Caki2 (cell line): ENCODE measurements at regions not wholly inside any gene's neighbourhood (a gene's known extent, or its start where the extent isn't known, plus 50 kb on each side); places are given as distances from the start of the nearest gene placed in this dataset.

Experiments used
- DNase-seq: peaks from one replicate; pipeline ENCODE4 v3.0.0-alpha.2; 2015; ENCODE audit warnings: low read depth
- in situ Hi-C: cut with HindIII; loops from 2 replicates; pipeline ENCODE4 v1.10.0; 2016; ENCODE audit warnings: low sequenced_read_pairs, low pct_unique_long_range_greater_than_20kb, mixed read lengths

GRCh38 chr2:136612079-136612478 is 153.3 kb upstream of the THSD7B start:
- no peak for DNase-seq
- in situ Hi-C loops = no loop called here

DNA sequence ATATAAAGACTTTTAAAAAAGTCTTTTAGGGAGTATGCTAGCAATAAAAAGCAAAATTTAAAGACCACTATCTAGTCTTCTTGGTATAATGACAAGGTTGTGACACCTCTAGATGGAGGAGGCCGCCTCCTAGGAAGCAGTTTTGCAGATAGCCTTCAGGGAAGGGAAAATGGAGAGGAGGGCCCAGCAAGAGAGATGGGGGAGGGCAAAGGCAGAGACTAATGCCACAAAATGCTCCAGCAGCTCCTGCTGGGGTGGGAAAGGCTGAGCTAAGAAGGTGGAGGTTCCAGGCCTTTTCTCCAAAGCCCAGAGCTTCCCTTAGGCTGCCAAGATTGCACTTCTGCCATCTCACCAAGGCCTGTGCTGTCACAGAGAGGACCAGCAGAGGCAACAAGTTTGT is 153.9 kb upstream of the THSD7B start:
- no peak for DNase-seq
- in situ Hi-C loops = no loop called here

GRCh38 chr2:136582628-136583205 is 182.6 kb upstream of the THSD7B start:
- in situ Hi-C loops = no loop called here
- DNase-seq = peak; percentile 14

GRCh38 chr2:136572335-136572734 is 193.0 kb upstream of the THSD7B start:
- no peak for DNase-seq
- in situ Hi-C loops = no loop called here

DNA sequence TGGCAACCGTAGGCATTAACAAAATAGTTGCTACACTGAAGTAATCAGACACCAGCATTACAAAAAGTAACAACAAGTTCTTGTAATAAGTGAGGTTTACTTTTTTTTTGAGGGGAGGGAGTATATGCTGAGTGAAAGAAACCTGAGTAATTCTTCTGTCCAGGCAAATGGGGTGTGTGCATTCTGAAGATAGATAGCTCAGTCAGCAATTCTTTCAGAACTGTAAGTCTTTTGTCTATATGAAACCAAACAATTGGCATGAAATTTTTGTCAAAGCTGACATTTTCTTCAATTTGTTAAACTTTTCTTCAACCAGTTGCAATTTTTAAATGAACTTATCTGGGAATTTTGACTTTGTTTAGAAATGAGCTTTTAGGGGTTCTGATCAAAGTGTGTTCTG is 208.1 kb upstream of the THSD7B start:
- in situ Hi-C loops = no loop called here
- no peak for DNase-seq

GRCh38 chr2:136550181-136550580 is 215.2 kb upstream of the THSD7B start:
- DNase-seq = no peak
- in situ Hi-C loops = no loop called here

GRCh38 chr2:136539355-136539754 is 226.0 kb upstream of the THSD7B start:
- in situ Hi-C loops = no loop called here
- no peak for DNase-seq

- in situ Hi-C loops = no loop called here
- DNase-seq = no peak
Observed at GRCh38 chr2:136538489-136538888, 226.9 kb upstream of the THSD7B start.

GRCh38 chr2:136534811-136535210 is 230.5 kb upstream of the THSD7B start:
- in situ Hi-C loops = no loop called here
- no peak for DNase-seq

DNA sequence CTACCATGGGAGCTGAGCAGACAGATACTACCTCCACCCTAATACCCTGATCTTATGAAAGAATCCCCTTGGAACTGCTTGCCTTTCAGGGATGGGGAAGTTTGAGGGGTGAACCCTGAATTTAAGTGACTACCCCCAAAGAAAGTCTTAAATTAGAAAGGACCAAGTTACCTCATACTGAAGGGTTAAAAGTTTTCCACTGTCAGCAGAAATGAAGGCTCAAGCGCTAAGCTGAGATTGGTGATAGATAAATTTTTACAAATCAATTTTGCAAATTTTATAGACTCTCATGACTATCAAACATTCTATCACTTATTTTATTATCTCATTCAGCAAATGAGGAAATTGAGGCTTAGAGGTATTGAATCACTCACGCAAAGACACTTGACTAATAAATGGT is 233.2 kb upstream of the THSD7B start:
- DNase-seq = no peak
- in situ Hi-C loops = no loop called here

GRCh38 chr2:136531731-136532130 is 233.6 kb upstream of the THSD7B start:
- DNase-seq = no peak
- in situ Hi-C loops = no loop called here

DNA sequence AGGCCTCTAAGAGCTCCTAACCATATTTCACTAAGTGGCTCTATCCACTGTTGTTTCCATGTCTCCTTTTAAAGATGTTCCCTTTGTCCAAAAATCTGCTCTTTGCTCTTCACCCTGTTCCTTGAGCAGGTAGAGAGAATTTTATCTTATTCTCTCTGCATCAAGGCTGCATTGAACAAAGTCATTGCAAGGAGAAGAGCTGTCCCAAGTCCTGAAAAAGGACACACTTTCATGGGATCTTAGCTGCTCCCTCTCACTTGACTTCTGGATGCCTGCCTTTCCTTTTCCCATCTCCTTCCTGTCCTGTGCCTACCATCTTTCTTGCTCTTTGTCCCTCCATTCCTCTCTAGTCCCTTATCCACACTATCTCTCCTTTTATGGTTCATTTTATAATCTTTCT is 235.2 kb upstream of the THSD7B start:
- no peak for DNase-seq
- in situ Hi-C loops = no loop called here

- in situ Hi-C loops = no loop called here
- peak; percentile 16 for DNase-seq
Observed at GRCh38 chr2:136527560-136527959, 237.8 kb upstream of the THSD7B start.

GRCh38 chr2:136522724-136523123 is 242.6 kb upstream of the THSD7B start:
- in situ Hi-C loops = no loop called here
- no peak for DNase-seq

DNA sequence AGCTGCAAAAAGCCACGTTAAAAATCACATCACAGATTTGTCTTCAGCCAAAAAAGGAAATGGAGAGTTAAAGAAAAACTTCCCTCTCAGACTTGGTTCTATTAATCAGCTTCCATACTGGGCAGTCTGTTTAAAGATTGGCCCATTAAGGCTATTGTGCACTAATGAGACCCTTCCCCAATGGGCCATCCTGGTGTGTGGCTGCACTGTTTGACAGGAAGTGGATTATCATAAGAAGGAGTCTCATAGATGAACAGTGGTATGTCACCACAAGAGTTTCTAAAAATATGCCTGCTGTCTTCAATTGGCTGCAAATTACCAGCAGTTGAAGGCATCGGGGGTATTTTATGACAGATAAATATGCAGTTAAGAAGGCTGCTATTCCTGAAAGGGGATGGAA is 247.6 kb upstream of the THSD7B start:
- in situ Hi-C loops = no loop called here
- DNase-seq = no peak

- in situ Hi-C loops = no loop called here
- no peak for DNase-seq
Observed at GRCh38 chr2:136510244-136510643, 255.1 kb upstream of the THSD7B start.

DNA sequence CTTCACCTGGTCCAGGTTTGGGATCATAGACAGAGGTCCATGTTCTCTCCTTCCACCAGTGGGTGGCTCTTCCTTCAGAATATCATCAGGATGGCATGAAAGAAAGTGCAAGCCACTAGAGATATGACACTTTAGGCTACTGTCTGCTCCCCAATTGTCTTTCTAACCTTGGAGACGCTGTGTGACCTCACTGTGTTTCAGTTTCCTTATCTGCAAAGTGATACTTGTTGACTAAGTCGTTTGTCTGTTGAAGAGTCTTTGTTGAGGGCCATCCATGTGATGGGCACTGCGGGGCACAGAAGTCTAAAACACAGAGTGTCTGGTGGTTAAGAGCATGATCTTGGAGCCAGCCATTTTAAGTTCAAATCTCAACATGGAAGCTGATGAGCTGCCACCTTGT is 259.9 kb upstream of the THSD7B start:
- in situ Hi-C loops = no loop called here

GRCh38 chr2:136502660-136503059 is 262.7 kb upstream of the THSD7B start:
- in situ Hi-C loops = no loop called here

More for the DNA sequence above, 259.9 kb upstream of the THSD7B start:
- DNase-seq = no peak

GRCh38 chr2:136497709-136498108 is 267.6 kb upstream of the THSD7B start:
- DNase-seq = no peak
- in situ Hi-C loops = no loop called here

More at GRCh38 chr2:136502660-136503059, 262.7 kb upstream of the THSD7B start:
- no peak for DNase-seq

- DNase-seq = no peak
- in situ Hi-C loops = no loop called here
Observed at GRCh38 chr2:136496966-136497365, 268.4 kb upstream of the THSD7B start.

GRCh38 chr2:136495636-136496035 is 269.7 kb upstream of the THSD7B start:
- in situ Hi-C loops = no loop called here
- DNase-seq = no peak
